ENCODE measurements at regions not wholly inside any gene's neighbourhood (a gene's known extent, or its start where the extent isn't known, plus 50 kb on each side); places are given as distances from the start of the nearest gene placed in this dataset.

- TF ChIP-seq CHD1 (IDR thresholded peaks at IDR 0.05; ENCODE audit: low read depth, low read length) (no peak), CTCF (conservative IDR thresholded peaks at IDR 0.05; ENCODE audit: low read depth, low read length) (no peak), POLR2A (IDR thresholded peaks at IDR 0.05; ENCODE audit: low read depth, low read length) (no peak), MAZ (IDR thresholded peaks at IDR 0.05; ENCODE audit: borderline replicate concordance, low read depth, low read length) (no peak), RAD21 (IDR thresholded peaks at IDR 0.05; ENCODE audit: low read length) (no peak)
Observed at GRCh38 chr20:51266353-51266752, 243.4 kb upstream of the KCNG1 start.

Data from IMR-90 (cell line).